GM21423 (cell line): ENCODE measurements at regions not wholly inside any gene's neighbourhood (a gene's known extent, or its start where the extent isn't known, plus 50 kb on each side); places are given as distances from the start of the nearest gene placed in this dataset.
"Not testable (repeated sequence)": the region's sequence is repeated elsewhere in the genome, so short reads cannot be mapped to it uniquely, and the experiment has no call there.

Source experiments
- ATAC-seq: cut with Tn5 transposase; IDR thresholded peaks from one replicate; pipeline ENCODE4 v1.9.1; 2021; ENCODE audit warnings: mild to moderate bottlenecking, moderate library complexity; ENCODE audit not compliant: unreplicated experiment

GRCh38 chr16:79988721-79989220 lies 388.2 kb upstream of the MAF start:
- no peak for ATAC-seq

GRCh38 chr16:79988089-79988488 lies 387.6 kb upstream of the MAF start:
- no peak for ATAC-seq

GRCh38 chr16:79986352-79986751 lies 385.8 kb upstream of the MAF start:
- ATAC-seq, result no peak

GRCh38 chr16:79985606-79986005 lies 385.1 kb upstream of the MAF start:
- ATAC-seq, result no peak

- not testable (repeated sequence) for ATAC-seq
These were observed 383.6 kb upstream of the MAF start for GRCh38 chr16:79984149-79984548.

- ATAC-seq, result no peak
These were observed 382.3 kb upstream of the MAF start for GRCh38 chr16:79982862-79983261.

GRCh38 chr16:79982361-79982760 lies 381.8 kb upstream of the MAF start:
- no peak for ATAC-seq

GRCh38 chr16:79981814-79982213 lies 381.3 kb upstream of the MAF start:
- ATAC-seq, result no peak

GRCh38 chr16:79980650-79981521 lies 380.3 kb upstream of the MAF start:
- no peak for ATAC-seq

- no peak for ATAC-seq
These were observed 377.7 kb upstream of the MAF start for GRCh38 chr16:79977940-79978836.

- ATAC-seq, result no peak
These were observed 372.8 kb upstream of the MAF start for GRCh38 chr16:79973320-79973719.

GRCh38 chr16:79972053-79972704 lies 371.6 kb upstream of the MAF start:
- no peak for ATAC-seq

- no peak for ATAC-seq
These were observed 370.7 kb upstream of the MAF start for GRCh38 chr16:79971237-79971572.

- ATAC-seq, result no peak
These were observed 370.2 kb upstream of the MAF start for GRCh38 chr16:79970551-79971236.

GRCh38 chr16:79970087-79970486 lies 369.6 kb upstream of the MAF start:
- ATAC-seq, result no peak

- ATAC-seq, result no peak
These were observed 368.9 kb upstream of the MAF start for GRCh38 chr16:79969458-79969857.

- ATAC-seq, result no peak
These were observed 365.7 kb upstream of the MAF start for GRCh38 chr16:79966226-79966625.

GRCh38 chr16:79965718-79966117 lies 365.2 kb upstream of the MAF start:
- no peak for ATAC-seq

- no peak for ATAC-seq
These were observed 363.6 kb upstream of the MAF start for GRCh38 chr16:79964104-79964503.

- ATAC-seq, result no peak
These were observed 362.4 kb upstream of the MAF start for GRCh38 chr16:79962962-79963361.

- ATAC-seq, result no peak
These were observed 358.7 kb upstream of the MAF start for GRCh38 chr16:79959226-79959625.
